Fibroblast of villous mesenchyme (primary cell): ENCODE measurements at regions not wholly inside any gene's neighbourhood (a gene's known extent, or its start where the extent isn't known, plus 50 kb on each side); places are given as distances from the start of the nearest gene placed in this dataset.

Source experiments
- DNase-seq: peaks from one replicate; pipeline ENCODE4 v3.0.0-alpha.2; 2010; ENCODE audit warnings: low read depth
- H3K4me3 ChIP-seq: 2 replicates; pipeline ENCODE4 v1.5.1; 2011; ENCODE audit warnings: low read depth, mild to moderate bottlenecking, low read length
- TF ChIP-seq, protein P1 (sequence below): IDR thresholded peaks from 2 replicates; pipeline ENCODE4 v1.5.1; 2012; ENCODE audit warnings: low read depth, mild to moderate bottlenecking, low read length; ENCODE audit not compliant: insufficient read depth

DNA sequence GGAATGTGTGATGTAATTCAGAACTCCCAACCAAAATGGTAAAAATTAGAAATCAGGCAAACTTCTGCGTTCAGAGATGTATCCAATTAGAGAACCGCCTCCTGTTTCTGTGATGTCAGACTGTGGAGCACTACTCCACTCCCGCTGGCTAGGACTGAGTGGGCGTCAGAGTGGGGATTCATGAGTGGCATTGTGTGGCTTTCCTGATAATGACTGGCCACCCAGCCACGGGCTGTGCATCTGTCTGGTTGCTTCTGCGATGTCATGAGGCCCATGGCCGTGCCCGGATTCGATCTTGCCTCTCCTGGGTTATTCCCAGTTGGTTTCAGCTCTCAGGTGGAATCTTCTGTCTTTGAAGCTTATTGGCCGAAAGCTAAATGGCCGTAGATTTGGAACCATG lies 87.1 kb upstream of the KCNA1 start:
- DNase-seq: no peak
- no peak overlapping the region for H3K4me3 ChIP-seq
- TF ChIP-seq, protein P1, sequence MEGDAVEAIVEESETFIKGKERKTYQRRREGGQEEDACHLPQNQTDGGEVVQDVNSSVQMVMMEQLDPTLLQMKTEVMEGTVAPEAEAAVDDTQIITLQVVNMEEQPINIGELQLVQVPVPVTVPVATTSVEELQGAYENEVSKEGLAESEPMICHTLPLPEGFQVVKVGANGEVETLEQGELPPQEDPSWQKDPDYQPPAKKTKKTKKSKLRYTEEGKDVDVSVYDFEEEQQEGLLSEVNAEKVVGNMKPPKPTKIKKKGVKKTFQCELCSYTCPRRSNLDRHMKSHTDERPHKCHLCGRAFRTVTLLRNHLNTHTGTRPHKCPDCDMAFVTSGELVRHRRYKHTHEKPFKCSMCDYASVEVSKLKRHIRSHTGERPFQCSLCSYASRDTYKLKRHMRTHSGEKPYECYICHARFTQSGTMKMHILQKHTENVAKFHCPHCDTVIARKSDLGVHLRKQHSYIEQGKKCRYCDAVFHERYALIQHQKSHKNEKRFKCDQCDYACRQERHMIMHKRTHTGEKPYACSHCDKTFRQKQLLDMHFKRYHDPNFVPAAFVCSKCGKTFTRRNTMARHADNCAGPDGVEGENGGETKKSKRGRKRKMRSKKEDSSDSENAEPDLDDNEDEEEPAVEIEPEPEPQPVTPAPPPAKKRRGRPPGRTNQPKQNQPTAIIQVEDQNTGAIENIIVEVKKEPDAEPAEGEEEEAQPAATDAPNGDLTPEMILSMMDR: no peak

DNA sequence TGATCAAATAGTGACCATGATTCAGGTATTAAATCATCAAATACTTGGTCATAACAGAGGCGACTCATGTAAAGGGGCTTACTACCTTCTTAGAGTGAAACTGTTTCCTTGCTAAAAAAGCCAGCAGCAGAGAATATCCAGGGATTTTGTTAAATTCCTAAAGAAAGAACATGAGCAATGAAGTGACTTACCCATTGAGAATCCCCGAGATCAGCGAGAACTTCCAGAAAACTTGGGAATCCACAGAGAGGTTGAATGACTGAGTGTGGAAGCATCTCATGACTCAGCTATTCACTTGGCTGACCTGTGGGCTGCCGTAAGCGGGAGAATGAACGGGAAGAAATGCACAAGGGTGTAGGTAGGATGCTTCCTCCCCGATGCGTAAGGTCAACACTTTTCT lies 85.3 kb upstream of the KCNA1 start:
- peak; percentile 7 for DNase-seq
- no peak overlapping the region for H3K4me3 ChIP-seq
- TF ChIP-seq, protein P1: no peak

DNA sequence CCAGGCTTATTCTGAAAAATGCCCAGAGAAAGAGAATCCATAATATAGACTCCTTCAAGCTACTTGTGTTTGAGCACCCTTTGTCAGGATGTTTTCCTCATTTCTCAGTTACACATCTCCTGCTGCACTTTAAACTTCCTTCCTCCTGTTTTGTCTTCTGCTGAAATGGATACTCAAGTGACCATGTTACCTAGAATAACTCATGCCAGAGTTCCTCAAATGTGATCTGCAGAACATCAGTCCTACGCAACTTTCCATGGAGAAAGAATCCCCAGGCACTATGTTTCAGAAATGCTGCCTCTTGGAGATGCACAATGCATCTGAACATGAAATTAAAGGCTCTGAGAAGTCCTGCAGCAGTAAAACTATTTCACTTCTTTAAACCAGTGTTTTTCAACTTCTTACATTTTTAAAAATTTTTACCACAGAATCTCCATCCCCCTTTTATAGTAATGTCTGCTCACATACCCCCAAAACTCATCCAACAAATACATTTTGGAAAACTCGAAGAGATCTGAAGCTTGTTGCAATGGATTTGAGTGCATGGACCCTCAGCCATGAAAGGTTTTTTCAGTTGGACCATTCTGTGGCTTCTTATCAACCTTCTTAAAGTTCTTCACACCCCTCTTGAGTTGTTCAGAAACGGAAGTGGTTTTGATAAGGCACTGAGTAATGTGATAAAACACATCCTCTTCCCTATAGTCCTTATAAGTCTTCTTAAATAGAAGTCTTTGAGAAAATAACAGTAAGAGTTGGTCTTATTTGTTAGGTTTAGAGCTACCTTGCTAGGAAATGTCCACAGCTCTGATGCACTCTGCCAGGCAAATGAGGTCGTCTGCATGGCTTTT lies 84.5 kb upstream of the KCNA1 start:
- TF ChIP-seq, protein P1: no peak
- DNase-seq: no peak
- no peak overlapping the region for H3K4me3 ChIP-seq

DNA sequence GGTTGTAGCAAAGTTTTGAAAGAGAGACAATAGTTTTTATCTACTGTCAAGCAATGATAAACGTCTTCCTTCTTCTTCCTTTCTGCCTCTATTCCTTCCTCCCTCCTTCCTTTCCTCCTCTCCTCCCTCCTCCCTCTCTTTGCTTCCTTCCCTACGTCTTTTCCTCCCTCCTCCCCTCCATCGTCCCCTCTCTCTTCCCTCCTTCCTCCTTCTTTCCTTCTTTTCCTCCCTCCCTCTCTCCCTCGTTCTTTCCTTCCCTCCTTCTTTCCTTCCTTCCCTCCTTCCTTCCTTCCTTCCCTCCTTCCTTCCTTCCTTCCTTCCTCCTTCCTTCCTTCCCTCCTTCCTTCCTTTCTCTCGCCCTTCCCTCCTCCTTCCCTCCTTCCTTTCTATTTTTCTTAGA lies 82.8 kb upstream of the KCNA1 start:
- DNase-seq: no peak
- no peak overlapping the region for H3K4me3 ChIP-seq
- TF ChIP-seq, protein P1: no peak

DNA sequence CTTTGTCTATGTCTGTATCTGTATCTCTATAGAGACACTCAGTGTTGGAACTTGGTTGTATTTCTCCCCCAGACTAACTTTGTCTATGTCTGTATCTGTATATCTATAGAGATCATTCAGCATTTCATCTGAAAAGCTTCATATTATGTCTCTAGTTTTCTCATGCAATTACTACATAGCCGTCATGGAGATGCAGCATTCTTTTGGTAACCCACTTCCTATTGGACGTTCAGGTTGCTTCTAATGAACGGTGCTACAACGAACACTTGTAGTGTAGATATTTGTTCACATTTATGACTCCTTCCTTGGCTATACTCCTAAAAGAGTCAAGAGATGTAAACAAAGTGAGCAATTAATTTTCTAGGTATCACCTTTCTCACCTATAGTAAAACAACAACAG lies 81.5 kb upstream of the KCNA1 start:
- H3K4me3 ChIP-seq: no peak overlapping the region
- DNase-seq: no peak
- TF ChIP-seq, protein P1: no peak

DNA sequence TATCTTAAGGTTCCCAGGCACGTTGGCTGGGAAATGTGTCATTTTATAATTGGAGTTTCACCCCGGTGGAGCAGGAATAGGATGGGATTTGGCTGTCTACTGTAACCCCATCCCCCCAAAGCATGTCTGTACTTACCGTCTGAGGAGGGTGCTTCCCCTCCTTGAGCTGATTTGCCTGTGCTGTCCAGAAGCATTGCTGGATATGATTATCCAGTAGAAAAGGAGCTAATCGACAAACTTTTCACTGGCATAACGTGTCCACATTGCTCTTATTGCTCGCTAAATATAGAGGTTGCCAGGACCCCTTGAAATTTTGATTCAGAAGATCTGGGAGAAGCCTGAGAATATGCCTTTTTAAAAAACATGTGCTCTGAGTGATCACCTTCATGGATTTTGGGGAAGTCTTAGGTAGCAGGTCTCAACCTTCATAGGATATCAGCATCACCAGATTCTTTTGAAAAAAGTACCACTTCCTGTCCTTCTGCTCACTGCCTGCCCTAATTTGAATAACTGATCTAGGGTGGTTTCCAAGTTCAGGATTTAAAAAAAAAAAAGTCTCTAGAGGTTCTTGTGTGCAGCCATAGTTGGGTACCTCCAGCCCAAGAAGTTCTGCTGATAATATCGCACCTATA lies 80.4 kb upstream of the KCNA1 start:
- H3K4me3 ChIP-seq: no peak overlapping the region
- DNase-seq: no peak
- TF ChIP-seq, protein P1: no peak
